Fibroblast of pulmonary artery (primary cell): ENCODE measurements at regions not wholly inside any gene's neighbourhood (a gene's known extent, or its start where the extent isn't known, plus 50 kb on each side); places are given as distances from the start of the nearest gene placed in this dataset.

Experiments used
- DNase-seq: peaks from one replicate; pipeline ENCODE4 v3.0.0-alpha.2; 2010; ENCODE audit warnings: low read depth
- H3K4me3 ChIP-seq: replicated peaks from 2 replicates; pipeline ENCODE4 v1.5.1; 2011; ENCODE audit warnings: low read depth, mild to moderate bottlenecking, control low read depth, low read length, moderate library complexity
- TF ChIP-seq, protein P1 (sequence below): IDR thresholded peaks from 2 replicates; pipeline ENCODE4 v1.5.1; 2011; ENCODE audit warnings: mild to moderate bottlenecking, control low read depth, low read length, inconsistent platforms; ENCODE audit errors: missing control alignments

DNA sequence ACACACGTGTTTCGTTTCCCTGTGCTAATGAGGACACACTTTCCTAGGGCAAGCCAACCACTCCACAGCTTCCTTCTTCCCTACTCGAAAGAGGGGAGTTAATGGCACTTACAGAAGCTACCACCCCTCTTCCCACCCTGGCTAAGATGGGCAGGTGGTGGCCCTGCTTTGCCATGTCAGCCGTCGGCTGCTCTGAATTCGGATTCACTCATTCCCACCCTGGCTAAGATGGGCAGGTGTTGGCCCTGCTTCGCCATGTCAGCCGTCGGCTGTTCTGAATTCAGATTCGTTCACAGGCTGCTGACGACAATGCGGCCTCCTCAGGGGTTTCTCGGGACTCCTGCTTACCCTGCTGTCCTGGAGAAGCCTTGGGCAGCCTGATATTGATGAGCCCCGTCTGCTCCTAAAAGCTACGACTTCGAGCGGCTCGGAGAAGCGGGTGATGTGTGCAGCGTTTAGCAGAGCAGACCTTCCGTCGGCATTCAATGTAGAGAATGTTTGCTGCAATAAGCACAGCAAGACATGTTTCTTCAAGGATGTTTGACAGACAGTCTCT is 56.2 kb upstream of the PPP2R2D start:
- H3K4me3 ChIP-seq: no peak overlapping the region
- no peak for DNase-seq
- TF ChIP-seq, protein P1, sequence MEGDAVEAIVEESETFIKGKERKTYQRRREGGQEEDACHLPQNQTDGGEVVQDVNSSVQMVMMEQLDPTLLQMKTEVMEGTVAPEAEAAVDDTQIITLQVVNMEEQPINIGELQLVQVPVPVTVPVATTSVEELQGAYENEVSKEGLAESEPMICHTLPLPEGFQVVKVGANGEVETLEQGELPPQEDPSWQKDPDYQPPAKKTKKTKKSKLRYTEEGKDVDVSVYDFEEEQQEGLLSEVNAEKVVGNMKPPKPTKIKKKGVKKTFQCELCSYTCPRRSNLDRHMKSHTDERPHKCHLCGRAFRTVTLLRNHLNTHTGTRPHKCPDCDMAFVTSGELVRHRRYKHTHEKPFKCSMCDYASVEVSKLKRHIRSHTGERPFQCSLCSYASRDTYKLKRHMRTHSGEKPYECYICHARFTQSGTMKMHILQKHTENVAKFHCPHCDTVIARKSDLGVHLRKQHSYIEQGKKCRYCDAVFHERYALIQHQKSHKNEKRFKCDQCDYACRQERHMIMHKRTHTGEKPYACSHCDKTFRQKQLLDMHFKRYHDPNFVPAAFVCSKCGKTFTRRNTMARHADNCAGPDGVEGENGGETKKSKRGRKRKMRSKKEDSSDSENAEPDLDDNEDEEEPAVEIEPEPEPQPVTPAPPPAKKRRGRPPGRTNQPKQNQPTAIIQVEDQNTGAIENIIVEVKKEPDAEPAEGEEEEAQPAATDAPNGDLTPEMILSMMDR: no peak

DNA sequence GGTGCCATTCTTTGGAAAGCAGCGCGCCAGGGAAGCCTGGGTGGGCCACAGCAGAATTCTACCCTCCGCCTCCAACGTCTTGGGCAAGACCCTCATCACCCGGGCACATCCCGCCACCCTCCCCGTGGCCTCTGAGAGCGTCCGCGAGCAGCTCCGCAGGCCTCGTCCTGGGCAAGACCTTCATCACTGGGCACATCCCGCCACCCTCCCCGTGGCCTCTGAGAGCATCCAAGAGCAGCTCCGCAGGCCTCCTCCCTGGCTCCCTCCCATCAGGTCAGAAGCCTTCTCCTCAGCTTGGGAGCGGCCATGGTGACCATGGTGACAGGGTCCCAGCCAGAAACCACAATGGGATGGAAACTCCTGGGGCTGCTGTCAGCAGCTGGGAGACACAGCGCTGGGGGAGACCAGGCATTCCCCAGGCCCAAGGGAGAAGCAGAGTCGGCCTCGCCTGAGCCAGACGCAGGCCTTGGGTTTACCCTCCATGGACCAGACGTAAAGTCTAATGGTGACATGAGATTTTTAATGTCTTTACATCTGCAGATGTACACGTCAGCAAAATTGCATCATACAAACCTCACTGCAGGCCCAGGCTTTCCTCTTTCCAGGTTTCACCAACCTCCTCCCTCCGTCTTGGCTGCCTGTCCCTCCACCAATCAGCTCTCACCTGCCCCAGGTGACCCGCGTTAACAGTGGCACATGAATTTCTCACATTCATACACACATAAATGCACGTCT is 55.1 kb upstream of the PPP2R2D start:
- H3K4me3 ChIP-seq: no peak overlapping the region
- no peak for DNase-seq
- TF ChIP-seq, protein P1: no peak

DNA sequence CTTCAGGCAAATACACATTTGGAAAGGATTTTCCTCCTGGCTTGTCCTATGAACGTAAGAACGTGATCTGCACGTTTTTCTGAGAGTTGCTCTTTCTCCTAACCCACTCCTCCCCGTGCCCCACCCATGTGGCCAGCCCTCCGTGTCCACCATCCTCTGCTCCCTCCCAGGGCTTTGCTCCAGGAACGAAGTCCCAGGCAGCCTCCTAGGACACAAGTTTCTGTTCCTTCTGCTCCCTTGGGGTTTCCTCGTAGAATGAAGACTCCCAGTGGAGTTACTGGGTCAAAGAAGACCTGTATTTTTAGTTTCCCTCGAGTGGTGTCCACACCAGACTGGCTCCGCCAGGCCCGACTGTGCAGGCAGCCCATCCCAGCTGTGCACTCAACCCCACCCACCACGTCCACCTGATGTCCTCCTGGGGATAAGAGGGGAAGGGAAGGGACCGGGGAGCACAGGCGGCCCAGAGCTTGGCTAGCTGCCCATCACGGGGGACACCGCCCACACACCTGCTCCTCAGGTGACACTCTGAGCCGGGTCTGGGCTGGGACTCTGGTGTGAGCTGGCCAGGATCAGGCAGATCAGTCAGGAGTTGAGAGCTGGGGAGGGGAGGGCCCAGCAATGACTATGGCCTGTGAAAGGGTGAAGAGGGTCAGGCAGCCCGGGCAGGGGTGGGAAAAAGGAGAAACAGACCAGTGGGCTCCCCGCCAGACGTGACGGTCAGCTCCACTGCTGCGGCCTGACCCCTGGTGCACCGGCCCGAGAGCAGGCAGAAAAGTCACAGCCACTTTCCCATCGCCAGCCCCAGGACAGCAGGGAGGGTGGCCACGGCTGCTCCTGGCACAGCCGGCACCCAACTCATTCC is 54.3 kb upstream of the PPP2R2D start:
- no peak overlapping the region for H3K4me3 ChIP-seq

DNA sequence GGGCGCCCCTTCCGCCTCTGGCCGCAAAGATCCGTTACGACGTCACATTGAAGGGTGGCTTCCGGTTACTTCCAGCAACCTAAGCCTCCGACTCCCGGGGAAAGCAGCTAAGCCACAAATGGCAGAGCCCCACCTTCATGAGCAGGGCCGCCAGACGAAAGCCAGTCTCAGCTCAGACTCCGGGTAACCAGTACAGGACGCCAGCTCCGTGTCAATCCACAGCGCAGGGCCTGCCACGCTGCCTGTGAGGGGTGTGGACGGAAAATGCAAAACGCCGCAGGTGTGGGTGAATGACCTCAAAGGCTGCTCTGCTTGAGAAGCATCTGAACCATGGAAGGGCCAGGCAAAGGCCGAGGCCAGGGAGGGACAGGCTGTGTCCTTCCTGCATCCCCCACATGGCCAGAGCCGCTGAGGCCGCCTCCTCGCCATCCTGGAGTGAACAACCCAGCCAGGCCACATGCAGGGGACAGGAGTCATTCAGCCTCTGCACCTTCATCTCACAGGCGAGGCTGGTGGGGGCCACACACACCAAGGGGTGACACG is 53.5 kb upstream of the PPP2R2D start:
- DNase-seq: no peak
- H3K4me3 ChIP-seq: no peak overlapping the region
- TF ChIP-seq, protein P1: no peak

More for the DNA sequence above, 54.3 kb upstream of the PPP2R2D start:
- no peak for DNase-seq
- TF ChIP-seq, protein P1: no peak

DNA sequence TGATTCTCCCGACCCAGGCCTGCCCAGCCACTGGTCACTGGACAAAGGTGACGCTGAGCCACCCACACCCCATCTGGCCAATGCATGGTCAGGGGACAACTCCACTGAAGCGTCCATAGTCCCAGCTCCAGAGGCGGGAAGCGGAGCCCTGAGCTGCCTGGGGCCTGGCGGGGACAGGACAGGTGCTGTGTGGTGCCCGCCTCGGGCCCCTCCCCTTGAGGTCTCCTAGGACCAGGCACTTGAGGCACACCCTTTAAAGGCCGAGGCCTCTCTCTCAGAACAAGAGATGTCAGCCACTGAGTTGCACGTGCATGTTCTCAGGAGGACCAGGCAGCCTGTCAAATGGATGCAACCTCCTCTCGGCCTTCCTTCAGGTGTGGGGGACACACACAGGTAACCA is 52.5 kb upstream of the PPP2R2D start:
- no peak overlapping the region for H3K4me3 ChIP-seq
- TF ChIP-seq, protein P1: no peak
- no peak for DNase-seq

DNA sequence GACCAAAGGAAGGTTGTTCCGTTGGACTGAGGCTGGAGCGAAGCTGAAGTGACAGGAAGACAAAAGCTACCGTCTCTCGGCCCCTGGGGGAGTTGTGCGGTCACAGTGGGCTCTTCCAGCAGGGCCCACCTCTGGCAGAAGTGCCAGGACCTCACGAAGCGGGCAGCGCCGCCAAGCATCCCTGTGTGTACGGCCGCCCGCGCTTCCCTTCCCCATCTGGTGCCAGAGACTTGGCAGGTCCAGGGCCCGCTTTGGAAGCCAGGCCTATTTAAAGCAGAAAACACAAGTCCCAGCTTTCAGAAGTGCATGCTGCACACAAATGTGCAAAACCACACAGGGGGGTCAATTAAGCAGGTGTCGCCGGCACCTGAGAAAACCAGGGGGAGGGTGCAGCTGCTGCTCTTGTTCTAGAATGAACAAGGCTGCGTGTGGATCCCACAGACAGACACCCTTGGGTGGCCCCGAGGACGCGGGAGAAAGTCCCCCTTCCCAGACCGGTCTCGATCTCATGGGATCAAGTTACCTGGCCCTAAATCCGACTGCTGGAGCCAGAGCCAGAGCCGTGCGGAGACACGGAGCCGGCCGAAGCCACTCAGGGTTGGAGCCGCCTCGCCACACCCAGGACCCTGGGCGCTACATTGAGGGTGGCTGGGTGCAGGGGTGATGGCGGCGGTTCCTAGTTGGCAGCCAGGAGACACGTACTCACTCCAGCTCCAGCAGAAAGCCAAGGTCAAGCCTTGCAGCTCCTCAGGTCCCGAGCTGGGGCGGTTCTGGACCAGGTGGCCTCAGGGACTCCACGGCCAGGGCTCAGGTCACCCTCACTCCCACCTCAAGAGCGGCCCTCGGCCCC is 51.8 kb upstream of the PPP2R2D start:
- DNase-seq: no peak
- no peak overlapping the region for H3K4me3 ChIP-seq
- TF ChIP-seq, protein P1: no peak
